Neural progenitor cell (in vitro differentiated cells): ENCODE measurements at regions not wholly inside any gene's neighbourhood (a gene's known extent, or its start where the extent isn't known, plus 50 kb on each side); places are given as distances from the start of the nearest gene placed in this dataset.
A peak's percentile ranks its signal among the peaks of the same experiment; 100 is the strongest.
"Not testable (repeated sequence)": the region's sequence is repeated elsewhere in the genome, so short reads cannot be mapped to it uniquely, and the experiment has no call there.

Source experiments
- DNase-seq: peaks from one replicate; pipeline ENCODE4 v3.0.0-alpha.2; 2016; ENCODE audit warnings: low spot score
- H2AFZ ChIP-seq: fragments of 200-600 bp; sonication (generic); replicated peaks from 2 replicates; pipeline ENCODE4 v1.6.1; 2016; ENCODE audit warnings: antibody characterized with exemption
- H3F3A ChIP-seq: fragments of 200-600 bp; sonication (generic); 2 replicates; pipeline ENCODE4 v1.6.1; 2016; ENCODE audit warnings: antibody characterized with exemption, low read depth
- H3K27ac ChIP-seq: fragments of 200-600 bp; sonication (generic); 2 replicates; pipeline ENCODE4 v1.5.1; 2016; ENCODE audit warnings: mild to moderate bottlenecking
- H3K27me3 ChIP-seq: fragments of 200-600 bp; sonication (generic); 2 replicates; pipeline ENCODE4 v1.6.1; 2016; ENCODE audit warnings: mild to moderate bottlenecking, moderate library complexity
- H3K36me3 ChIP-seq: fragments of 200-600 bp; sonication (generic); 2 replicates; pipeline ENCODE4 v1.5.1; 2016
- H3K4me1 ChIP-seq: fragments of 200-600 bp; sonication (generic); 2 replicates; pipeline ENCODE4 v1.6.1; 2016; ENCODE audit warnings: mixed run types
- H3K4me2 ChIP-seq: fragments of 200-600 bp; sonication (generic); 2 replicates; pipeline ENCODE4 v1.6.1; 2016
- H3K4me3 ChIP-seq: fragments of 200-600 bp; sonication (generic); 2 replicates; pipeline ENCODE4 v1.5.1; 2016
- H3K79me2 ChIP-seq: fragments of 200-600 bp; sonication (generic); 2 replicates; pipeline ENCODE4 v1.6.1; 2016; ENCODE audit warnings: low read depth
- H3K9ac ChIP-seq: fragments of 200-600 bp; sonication (generic); 2 replicates; pipeline ENCODE4 v1.6.1; 2016
- H3K9me3 ChIP-seq: fragments of 200-600 bp; sonication (generic); 2 replicates; pipeline ENCODE4 v1.5.1; 2016; ENCODE audit warnings: low read depth
- H4K20me1 ChIP-seq: fragments of 200-600 bp; sonication (generic); 2 replicates; pipeline ENCODE4 v1.6.1; 2016; ENCODE audit warnings: low read depth
- H3K27ac Mint-ChIP-seq: 3 replicates; pipeline ENCODE4 v1.8.0; 2021; ENCODE audit warnings: mixed read lengths
- H3K27me3 Mint-ChIP-seq: 2 replicates; pipeline ENCODE4 v1.8.0; 2022; ENCODE audit warnings: low read depth, mild to moderate bottlenecking, inconsistent platforms, moderate library complexity, mixed read lengths; ENCODE audit not compliant: insufficient read depth
- H3K36me3 Mint-ChIP-seq: 3 replicates; pipeline ENCODE4 v1.8.0; 2021; ENCODE audit warnings: mixed read lengths
- H3K4me1 Mint-ChIP-seq: 3 replicates; pipeline ENCODE4 v1.8.0; 2021; ENCODE audit warnings: mixed read lengths
- H3K4me3 Mint-ChIP-seq: 3 replicates; pipeline ENCODE4 v1.8.0; 2021; ENCODE audit warnings: mild to moderate bottlenecking, moderate library complexity, mixed read lengths
- H3K9me3 Mint-ChIP-seq: 3 replicates; pipeline ENCODE4 v1.8.0; 2020; ENCODE audit warnings: mixed read lengths

DNA sequence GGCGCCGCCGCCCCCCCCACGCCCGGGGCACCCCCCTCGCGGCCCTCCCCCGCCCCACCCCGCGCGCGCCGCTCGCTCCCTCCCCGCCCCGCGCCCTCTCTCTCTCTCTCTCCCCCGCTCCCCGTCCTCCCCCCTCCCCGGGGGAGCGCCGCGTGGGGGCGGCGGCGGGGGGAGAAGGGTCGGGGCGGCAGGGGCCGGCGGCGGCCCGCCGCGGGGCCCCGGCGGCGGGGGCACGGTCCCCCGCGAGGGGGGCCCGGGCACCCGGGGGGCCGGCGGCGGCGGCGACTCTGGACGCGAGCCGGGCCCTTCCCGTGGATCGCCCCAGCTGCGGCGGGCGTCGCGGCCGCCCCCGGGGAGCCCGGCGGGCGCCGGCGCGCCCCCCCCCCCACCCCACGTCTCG is 2121.5 kb upstream of the TPTE start:
- not testable (repeated sequence) for H3F3A ChIP-seq, H3K9me3 Mint-ChIP-seq

DNA sequence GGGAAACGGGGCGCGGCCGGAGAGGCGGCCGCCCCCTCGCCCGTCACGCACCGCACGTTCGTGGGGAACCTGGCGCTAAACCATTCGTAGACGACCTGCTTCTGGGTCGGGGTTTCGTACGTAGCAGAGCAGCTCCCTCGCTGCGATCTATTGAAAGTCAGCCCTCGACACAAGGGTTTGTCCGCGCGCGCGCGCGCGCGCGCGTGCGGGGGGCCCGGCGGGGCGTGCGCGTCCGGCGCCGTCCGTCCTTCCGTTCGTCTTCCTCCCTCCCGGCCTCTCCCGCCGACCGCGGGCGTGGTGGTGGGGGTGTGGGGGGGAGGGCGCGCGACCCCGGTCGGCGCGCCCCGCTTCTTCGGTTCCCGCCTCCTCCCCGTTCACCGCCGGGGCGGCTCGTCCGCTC is 2119.6 kb upstream of the TPTE start:
- H3K9me3 Mint-ChIP-seq, H3K9me3 ChIP-seq, H3K27me3 Mint-ChIP-seq, H3K9ac ChIP-seq, H3F3A ChIP-seq, H3K36me3 ChIP-seq, H2AFZ ChIP-seq, H4K20me1 ChIP-seq, H3K27ac ChIP-seq, H3K27me3 ChIP-seq, H3K4me1 ChIP-seq, H3K4me3 Mint-ChIP-seq, DNase-seq, H3K4me1 Mint-ChIP-seq, H3K27ac Mint-ChIP-seq, H3K4me2 ChIP-seq, H3K79me2 ChIP-seq, H3K4me3 ChIP-seq, H3K36me3 Mint-ChIP-seq: not testable (repeated sequence)

More for the DNA sequence above, 2121.5 kb upstream of the TPTE start:
- H3K36me3 Mint-ChIP-seq, H3K4me2 ChIP-seq, H3K27ac Mint-ChIP-seq, H3K4me3 Mint-ChIP-seq, H3K4me1 Mint-ChIP-seq, H3K27me3 Mint-ChIP-seq, H3K27ac ChIP-seq, H2AFZ ChIP-seq, H3K4me1 ChIP-seq, H3K27me3 ChIP-seq, H3K9me3 ChIP-seq, H3K79me2 ChIP-seq, DNase-seq, H4K20me1 ChIP-seq, H3K9ac ChIP-seq, H3K36me3 ChIP-seq, H3K4me3 ChIP-seq: not testable (repeated sequence)

DNA sequence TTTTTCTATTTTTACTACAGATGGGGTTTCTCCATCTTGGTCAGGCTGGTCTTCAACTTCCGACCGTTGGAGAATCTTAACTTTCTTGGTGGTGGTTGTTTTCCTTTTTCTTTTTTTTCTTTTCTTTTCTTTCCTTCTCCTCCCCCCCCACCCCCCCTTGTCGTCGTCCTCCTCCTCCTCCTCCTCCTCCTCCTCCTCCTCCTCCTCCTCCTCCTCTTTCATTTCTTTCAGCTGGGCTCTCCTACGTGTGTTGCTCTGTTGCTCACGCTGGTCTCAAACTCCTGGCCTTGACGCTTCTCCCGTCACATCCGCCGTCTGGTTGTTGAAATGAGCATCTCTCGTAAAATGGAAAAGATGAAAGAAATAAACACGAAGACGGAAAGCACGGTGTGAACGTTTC is 2115.1 kb upstream of the TPTE start:
- H3K36me3 Mint-ChIP-seq, H3K4me3 ChIP-seq, H3K9ac ChIP-seq, H3K27me3 Mint-ChIP-seq, H2AFZ ChIP-seq, H3K4me1 Mint-ChIP-seq, H4K20me1 ChIP-seq, H3K9me3 ChIP-seq, H3K4me1 ChIP-seq, H3K27ac ChIP-seq, H3K9me3 Mint-ChIP-seq, H3K36me3 ChIP-seq, H3K4me3 Mint-ChIP-seq, H3K79me2 ChIP-seq, DNase-seq, H3F3A ChIP-seq, H3K27ac Mint-ChIP-seq, H3K4me2 ChIP-seq, H3K27me3 ChIP-seq: not testable (repeated sequence)

DNA sequence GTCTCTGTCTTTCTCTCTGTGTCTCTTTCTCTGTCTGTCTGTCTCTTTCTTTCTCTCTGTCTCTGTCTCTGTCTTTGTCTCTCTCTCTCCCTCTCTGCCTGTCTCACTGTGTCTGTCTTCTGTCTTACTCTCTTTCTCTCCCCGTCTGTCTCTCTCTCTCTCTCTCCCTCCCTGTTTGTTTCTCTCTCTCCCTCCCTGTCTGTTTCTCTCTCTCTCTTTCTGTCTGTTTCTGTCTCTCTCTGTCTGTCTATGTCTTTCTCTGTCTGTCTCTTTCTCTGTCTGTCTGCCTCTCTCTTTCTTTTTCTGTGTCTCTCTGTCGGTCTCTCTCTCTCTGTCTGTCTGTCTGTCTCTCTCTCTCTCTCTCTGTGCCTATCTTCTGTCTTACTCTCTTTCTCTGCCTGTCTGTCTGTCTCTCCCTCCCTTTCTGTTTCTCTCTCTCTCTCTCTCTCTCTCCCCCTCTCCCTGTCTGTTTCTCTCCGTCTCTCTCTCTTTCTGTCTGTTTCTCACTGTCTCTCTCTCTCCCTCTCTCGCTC is 2110.2 kb upstream of the TPTE start:
- H3K4me2 ChIP-seq, H3K79me2 ChIP-seq, H3K4me1 Mint-ChIP-seq, H3K4me3 ChIP-seq, H3K27me3 Mint-ChIP-seq, H4K20me1 ChIP-seq, H2AFZ ChIP-seq, H3K36me3 ChIP-seq, H3K9ac ChIP-seq, H3K9me3 ChIP-seq, H3F3A ChIP-seq, H3K27ac ChIP-seq, DNase-seq, H3K4me3 Mint-ChIP-seq, H3K27me3 ChIP-seq, H3K4me1 ChIP-seq, H3K36me3 Mint-ChIP-seq, H3K9me3 Mint-ChIP-seq: not testable (repeated sequence)
- peak overlapping the region; percentile 14 for H3K27ac Mint-ChIP-seq

DNA sequence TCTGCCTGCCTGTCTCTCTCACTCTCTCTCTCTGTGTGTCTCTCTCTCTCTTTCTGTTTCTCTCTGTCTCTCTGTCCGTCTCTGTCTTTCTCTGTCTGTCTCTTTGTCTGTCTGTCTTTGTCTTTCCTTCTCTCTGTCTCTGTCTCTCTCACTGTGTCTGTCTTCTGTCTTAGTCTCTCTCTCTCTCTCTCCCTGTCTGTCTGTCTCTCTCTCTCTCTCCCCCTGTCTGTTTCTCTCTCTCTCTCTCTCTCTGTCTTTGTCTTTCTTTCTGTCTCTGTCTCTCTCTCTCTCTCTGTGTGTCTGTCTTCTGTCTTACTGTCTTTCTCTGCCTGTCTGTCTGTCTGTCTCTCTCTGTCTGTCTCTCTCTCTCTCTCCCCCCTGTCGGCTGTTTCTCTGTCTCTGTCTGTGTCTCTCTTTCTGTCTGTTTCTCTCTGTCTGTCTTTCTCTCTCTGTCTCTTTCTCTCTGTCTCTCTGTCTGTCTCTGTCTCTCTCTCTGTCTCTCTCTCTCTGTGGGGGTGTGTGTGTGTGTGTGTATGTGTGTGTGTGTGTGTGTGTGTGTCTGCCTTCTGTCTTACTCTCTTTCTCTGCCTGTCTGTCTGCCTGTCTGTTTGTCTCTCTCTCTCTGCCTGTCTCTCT is 2101.3 kb upstream of the TPTE start:
- not testable (repeated sequence) for H3F3A ChIP-seq, H3K27me3 Mint-ChIP-seq, H3K9ac ChIP-seq, H3K4me1 Mint-ChIP-seq, H4K20me1 ChIP-seq, H3K9me3 Mint-ChIP-seq, H3K4me1 ChIP-seq, H3K36me3 ChIP-seq, H3K36me3 Mint-ChIP-seq, H3K27me3 ChIP-seq, H3K27ac ChIP-seq, H3K79me2 ChIP-seq, H3K4me3 ChIP-seq, H3K9me3 ChIP-seq, H2AFZ ChIP-seq, H3K4me2 ChIP-seq, DNase-seq
- Mint-ChIP-seq H3K4me3 (peak overlapping the region; percentile 13), H3K27ac (peak overlapping the region; percentile 70)

DNA sequence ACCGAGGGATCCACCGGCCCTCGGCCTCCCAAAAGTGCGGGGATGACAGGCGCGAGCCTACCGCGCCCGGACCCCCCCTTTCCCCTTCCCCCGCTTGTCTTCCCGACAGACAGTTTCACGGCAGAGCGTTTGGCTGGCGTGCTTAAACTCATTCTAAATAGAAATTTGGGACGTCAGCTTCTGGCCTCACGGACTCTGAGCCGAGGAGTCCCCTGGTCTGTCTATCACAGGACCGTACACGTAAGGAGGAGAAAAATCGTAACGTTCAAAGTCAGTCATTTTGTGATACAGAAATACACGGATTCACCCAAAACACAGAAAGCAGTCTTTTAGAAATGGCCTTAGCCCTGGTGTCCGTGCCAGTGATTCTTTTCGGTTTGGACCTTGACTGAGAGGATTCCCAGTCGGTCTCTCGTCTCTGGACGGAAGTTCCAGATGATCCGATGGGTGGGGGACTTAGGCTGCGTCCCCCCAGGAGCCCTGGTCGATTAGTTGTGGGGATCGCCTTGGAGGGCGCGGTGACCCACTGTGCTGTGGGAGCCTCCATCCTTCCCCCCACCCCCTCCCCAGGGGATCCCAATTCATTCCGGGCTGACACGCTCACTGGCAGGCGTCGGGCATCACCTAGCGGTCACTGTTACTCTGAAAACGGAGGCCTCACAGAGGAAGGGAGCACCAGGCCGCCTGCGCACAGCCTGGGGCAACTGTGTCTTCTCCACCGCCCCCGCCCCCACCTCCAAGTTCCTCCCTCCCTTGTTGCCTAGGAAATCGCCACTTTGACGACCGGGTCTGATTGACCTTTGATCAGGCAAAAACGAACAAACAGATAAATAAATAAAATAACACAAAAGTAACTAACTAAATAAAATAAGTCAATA is 2093.4 kb upstream of the TPTE start:
- not testable (repeated sequence) for H3K36me3 Mint-ChIP-seq, H3K27ac ChIP-seq, H3K27me3 Mint-ChIP-seq, H3K27ac Mint-ChIP-seq, H3K9ac ChIP-seq, H3K9me3 ChIP-seq, DNase-seq, H3K79me2 ChIP-seq, H3F3A ChIP-seq, H3K4me3 Mint-ChIP-seq, H3K36me3 ChIP-seq, H3K4me1 ChIP-seq, H4K20me1 ChIP-seq, H3K9me3 Mint-ChIP-seq, H3K4me3 ChIP-seq, H3K4me2 ChIP-seq, H3K27me3 ChIP-seq, H3K4me1 Mint-ChIP-seq, H2AFZ ChIP-seq

DNA sequence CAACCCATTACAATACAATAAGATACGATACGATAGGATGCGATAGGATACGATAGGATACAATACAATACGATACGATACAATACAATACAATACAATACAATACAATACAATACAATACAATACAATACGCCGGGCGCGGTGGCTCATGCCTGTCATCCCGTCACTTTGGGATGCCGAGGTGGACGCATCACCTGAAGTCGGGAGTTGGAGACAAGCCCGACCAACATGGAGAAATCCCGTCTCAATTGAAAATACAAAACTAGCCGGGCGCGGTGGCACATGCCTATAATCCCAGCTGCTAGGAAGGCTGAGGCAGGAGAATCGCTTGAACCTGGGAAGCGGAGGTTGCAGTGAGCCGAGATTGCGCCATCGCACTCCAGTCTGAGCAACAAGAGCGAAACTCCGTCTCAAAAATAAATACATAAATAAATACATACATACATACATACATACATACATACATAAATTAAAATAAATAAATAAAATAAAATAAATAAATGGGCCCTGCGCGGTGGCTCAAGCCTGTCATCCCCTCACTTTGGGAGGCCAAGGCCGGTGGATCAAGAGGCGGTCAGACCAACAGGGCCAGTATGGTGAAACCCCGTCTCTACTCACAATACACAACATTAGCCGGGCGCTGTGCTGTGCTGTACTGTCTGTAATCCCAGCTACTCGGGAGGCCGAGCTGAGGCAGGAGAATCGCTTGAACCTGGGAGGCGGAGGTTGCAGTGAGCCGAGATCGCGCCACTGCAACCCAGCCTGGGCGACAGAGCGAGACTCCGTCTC is 2092.5 kb upstream of the TPTE start:
- H3K4me3 Mint-ChIP-seq, H3K9me3 Mint-ChIP-seq, H3K36me3 Mint-ChIP-seq, DNase-seq, H2AFZ ChIP-seq, H3K9me3 ChIP-seq, H4K20me1 ChIP-seq, H3K4me3 ChIP-seq, H3K27ac Mint-ChIP-seq, H3K4me2 ChIP-seq, H3K27me3 Mint-ChIP-seq, H3K4me1 ChIP-seq, H3F3A ChIP-seq, H3K27me3 ChIP-seq, H3K27ac ChIP-seq, H3K9ac ChIP-seq, H3K79me2 ChIP-seq, H3K4me1 Mint-ChIP-seq, H3K36me3 ChIP-seq: not testable (repeated sequence)

DNA sequence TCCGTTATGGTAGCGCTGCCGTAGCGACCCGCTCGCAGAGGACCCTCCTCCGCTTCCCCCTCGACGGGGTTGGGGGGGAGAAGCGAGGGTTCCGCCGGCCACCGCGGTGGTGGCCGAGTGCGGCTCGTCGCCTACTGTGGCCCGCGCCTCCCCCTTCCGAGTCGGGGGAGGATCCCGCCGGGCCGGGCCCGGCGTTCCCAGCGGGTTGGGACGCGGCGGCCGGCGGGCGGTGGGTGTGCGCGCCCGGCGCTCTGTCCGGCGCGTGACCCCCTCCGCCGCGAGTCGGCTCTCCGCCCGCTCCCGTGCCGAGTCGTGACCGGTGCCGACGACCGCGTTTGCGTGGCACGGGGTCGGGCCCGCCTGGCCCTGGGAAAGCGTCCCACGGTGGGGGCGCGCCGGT is 2086.7 kb upstream of the TPTE start:
- not testable (repeated sequence) for H3K36me3 ChIP-seq, H3K4me1 ChIP-seq, H4K20me1 ChIP-seq, H3K4me2 ChIP-seq, H3K9ac ChIP-seq, H3K36me3 Mint-ChIP-seq, H3K79me2 ChIP-seq, H3F3A ChIP-seq, H3K9me3 Mint-ChIP-seq, H3K4me3 ChIP-seq, H3K27me3 ChIP-seq, H3K27ac Mint-ChIP-seq, H3K9me3 ChIP-seq, H3K27me3 Mint-ChIP-seq, DNase-seq, H3K4me1 Mint-ChIP-seq, H3K4me3 Mint-ChIP-seq, H3K27ac ChIP-seq, H2AFZ ChIP-seq
